Stomach (tissue), 4 donors: ENCODE measurements at regions not wholly inside any gene's neighbourhood (a gene's known extent, or its start where the extent isn't known, plus 50 kb on each side); places are given as distances from the start of the nearest gene placed in this dataset.

Experiments
- POLR2AphosphoS5 ChIP-seq, 3 donors: sonication (generic); formaldehyde crosslinking; IDR thresholded peaks; one replicate each; pipeline ENCODE4 v1.6.1; 2016; ENCODE audit warnings: antibody characterized with exemption in 3 of 3
- TF ChIP-seq, protein P1 (sequence below), 7 experiments: fragments of 450-650 bp in 4 of 7; fragments of 200-600 bp in 3 of 7; sonication (generic) in 3 of 7; IDR thresholded peaks; one replicate each; pipeline ENCODE4 v1.5.1; 2016 to 2019; ENCODE audit warnings: antibody characterized with exemption in 7 of 7, control low read depth in 2 of 7, mild to moderate bottlenecking in 1 of 7

GRCh38 chr9:11968631-11969030 lies 724.6 kb upstream of the TYRP1 start:
- TF ChIP-seq, protein P1, sequence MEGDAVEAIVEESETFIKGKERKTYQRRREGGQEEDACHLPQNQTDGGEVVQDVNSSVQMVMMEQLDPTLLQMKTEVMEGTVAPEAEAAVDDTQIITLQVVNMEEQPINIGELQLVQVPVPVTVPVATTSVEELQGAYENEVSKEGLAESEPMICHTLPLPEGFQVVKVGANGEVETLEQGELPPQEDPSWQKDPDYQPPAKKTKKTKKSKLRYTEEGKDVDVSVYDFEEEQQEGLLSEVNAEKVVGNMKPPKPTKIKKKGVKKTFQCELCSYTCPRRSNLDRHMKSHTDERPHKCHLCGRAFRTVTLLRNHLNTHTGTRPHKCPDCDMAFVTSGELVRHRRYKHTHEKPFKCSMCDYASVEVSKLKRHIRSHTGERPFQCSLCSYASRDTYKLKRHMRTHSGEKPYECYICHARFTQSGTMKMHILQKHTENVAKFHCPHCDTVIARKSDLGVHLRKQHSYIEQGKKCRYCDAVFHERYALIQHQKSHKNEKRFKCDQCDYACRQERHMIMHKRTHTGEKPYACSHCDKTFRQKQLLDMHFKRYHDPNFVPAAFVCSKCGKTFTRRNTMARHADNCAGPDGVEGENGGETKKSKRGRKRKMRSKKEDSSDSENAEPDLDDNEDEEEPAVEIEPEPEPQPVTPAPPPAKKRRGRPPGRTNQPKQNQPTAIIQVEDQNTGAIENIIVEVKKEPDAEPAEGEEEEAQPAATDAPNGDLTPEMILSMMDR (IDR thresholded peaks at IDR 0.05), result no peak
- TF ChIP-seq POLR2AphosphoS5 (IDR thresholded peaks at IDR 0.05), result no peak
